ENCODE measurements at regions not wholly inside any gene's neighbourhood (a gene's known extent, or its start where the extent isn't known, plus 50 kb on each side); places are given as distances from the start of the nearest gene placed in this dataset.
A peak's percentile ranks its signal among the peaks of the same experiment; 100 is the strongest.

DNA sequence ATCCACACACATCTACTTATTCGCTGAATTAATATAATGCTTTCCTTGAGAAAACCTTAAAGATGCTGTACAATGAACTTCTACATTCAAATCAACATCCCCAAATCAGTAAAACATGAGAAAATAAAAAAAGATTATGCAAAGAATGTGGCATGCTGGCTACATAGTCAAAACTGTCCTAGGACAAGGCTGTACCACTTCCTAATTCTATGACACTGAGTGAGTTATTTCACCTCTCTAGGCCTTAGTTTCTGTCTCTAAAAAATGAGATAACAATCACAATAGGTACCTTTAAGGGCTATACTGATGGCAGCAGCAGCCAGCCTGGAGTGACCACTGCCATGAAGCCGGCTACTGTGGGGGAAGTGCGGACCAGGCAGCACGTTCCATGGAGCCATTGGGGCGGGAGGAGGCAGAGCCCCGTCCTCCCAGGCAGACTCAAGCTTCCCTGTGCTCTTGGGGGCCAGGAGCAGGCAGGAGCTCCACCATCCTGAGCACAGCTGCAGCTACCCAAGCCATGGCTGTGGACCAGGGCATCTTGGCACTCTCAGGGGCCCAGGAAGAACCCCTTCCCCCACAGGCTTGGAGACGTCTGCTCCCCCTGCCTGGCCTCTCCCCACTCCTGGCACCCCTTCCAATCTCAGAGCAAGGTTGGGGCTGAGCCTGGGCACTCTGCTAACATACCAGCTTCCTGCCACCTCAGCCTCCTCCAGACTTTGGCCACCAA lies 110.2 kb downstream of the ELAPOR2 start:
- no peaks in the 10 kb centered on the region for H3K27me3 Mint-ChIP-seq
- peaks cover 8% of the 10 kb centered on the region for H3K36me3 Mint-ChIP-seq (ENCODE audit: insufficient read depth)
- peaks cover 3% of the 10 kb centered on the region for H3K9me3 Mint-ChIP-seq (ENCODE audit: low read depth)
- H3K4me3 Mint-ChIP-seq (ENCODE audit: low read depth), result no peak overlapping the region
- H3K27ac Mint-ChIP-seq, result no peak overlapping the region
- TF ChIP-seq, protein P1, sequence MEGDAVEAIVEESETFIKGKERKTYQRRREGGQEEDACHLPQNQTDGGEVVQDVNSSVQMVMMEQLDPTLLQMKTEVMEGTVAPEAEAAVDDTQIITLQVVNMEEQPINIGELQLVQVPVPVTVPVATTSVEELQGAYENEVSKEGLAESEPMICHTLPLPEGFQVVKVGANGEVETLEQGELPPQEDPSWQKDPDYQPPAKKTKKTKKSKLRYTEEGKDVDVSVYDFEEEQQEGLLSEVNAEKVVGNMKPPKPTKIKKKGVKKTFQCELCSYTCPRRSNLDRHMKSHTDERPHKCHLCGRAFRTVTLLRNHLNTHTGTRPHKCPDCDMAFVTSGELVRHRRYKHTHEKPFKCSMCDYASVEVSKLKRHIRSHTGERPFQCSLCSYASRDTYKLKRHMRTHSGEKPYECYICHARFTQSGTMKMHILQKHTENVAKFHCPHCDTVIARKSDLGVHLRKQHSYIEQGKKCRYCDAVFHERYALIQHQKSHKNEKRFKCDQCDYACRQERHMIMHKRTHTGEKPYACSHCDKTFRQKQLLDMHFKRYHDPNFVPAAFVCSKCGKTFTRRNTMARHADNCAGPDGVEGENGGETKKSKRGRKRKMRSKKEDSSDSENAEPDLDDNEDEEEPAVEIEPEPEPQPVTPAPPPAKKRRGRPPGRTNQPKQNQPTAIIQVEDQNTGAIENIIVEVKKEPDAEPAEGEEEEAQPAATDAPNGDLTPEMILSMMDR (IDR thresholded peaks at IDR 0.05; ENCODE audit: unreplicated experiment), result no peak
- peaks cover 29% of the 10 kb centered on the region for H3K4me1 Mint-ChIP-seq (ENCODE audit: low read depth)
- DNase-seq (ENCODE audit: low spot score, unreplicated experiment), result no peak

DNA sequence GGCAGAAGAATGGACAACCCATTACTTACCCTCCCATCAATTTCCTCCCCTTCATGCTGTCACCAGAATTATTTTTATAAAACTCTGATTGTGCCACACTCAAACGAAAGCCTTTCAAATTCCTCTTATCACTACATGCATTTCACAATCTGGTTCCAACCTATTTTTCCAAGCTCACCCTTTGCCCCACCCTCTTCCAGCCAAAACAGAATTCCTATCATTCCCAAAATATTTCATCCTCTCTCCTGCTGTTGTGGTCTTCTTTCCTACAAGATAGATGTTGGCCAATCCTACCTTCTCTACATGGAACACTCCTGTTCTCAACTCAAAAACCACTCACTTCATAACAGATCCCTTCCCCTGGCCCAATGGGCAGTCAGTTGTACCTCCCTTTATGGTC lies 111.5 kb downstream of the ELAPOR2 start:
- Mint-ChIP-seq H3K27ac (no peak overlapping the region), H3K4me1 (ENCODE audit: low read depth) (peaks cover 30% of the 10 kb centered on the region), H3K4me3 (ENCODE audit: low read depth) (no peak overlapping the region), H3K27me3 (no peaks in the 10 kb centered on the region), H3K36me3 (ENCODE audit: insufficient read depth) (peaks cover 8% of the 10 kb centered on the region), H3K9me3 (ENCODE audit: low read depth) (peaks cover 3% of the 10 kb centered on the region)
- TF ChIP-seq, protein P1 (IDR thresholded peaks at IDR 0.05; ENCODE audit: unreplicated experiment), result no peak
- DNase-seq (ENCODE audit: low spot score, unreplicated experiment), result no peak

DNA sequence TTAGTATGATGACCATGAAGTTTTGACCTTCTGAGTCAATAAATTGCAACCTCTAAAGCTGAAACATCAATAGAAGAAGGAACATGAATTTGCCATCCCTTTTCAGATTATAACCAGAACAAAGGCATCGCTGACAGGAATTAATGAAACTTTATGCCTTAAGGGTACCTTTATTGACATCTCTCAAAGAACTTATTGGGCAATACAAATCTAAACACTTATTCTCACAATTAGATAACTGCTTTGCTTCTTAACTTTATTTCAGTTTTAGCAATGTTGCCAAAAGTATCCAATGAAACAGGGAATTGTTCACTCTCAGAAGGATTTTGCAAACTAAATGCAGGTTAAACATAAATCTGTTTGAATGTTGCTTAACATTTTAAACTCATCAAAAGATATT lies 116.0 kb downstream of the ELAPOR2 start:
- no peaks in the 10 kb centered on the region for H3K27me3 Mint-ChIP-seq
- no peak overlapping the region for H3K4me3 Mint-ChIP-seq (ENCODE audit: low read depth)
- TF ChIP-seq, protein P1 (IDR thresholded peaks at IDR 0.05; ENCODE audit: unreplicated experiment), result no peak
- H3K4me1 Mint-ChIP-seq (ENCODE audit: low read depth), result peaks cover 45% of the 10 kb centered on the region
- no peak for DNase-seq (ENCODE audit: low spot score, unreplicated experiment)
- H3K36me3 Mint-ChIP-seq (ENCODE audit: insufficient read depth), result peaks cover 8% of the 10 kb centered on the region
- H3K27ac Mint-ChIP-seq, result no peak overlapping the region
- no peaks in the 10 kb centered on the region for H3K9me3 Mint-ChIP-seq (ENCODE audit: low read depth)

DNA sequence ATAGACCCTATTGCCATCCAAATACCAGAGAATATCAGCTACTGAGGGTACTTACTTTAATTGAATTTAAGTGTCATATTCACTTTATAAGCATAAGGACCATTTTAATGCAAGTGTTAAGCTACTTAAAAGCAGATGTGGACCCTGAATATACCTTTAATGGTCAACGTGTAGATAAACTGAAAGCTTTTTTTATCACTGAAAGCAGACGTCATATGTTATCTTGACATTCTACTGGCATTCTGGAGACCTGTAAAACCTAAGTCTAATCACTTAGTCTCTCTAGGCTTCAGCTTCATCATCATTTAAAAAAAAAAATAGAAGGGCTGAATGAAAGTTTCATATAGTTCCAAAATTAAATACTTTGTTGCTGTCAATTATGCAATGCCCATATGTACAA lies 116.5 kb downstream of the ELAPOR2 start:
- no peak for DNase-seq (ENCODE audit: low spot score, unreplicated experiment)
- TF ChIP-seq, protein P1 (IDR thresholded peaks at IDR 0.05; ENCODE audit: unreplicated experiment), result no peak
- Mint-ChIP-seq H3K4me3 (ENCODE audit: low read depth) (no peak overlapping the region), H3K9me3 (ENCODE audit: low read depth) (no peaks in the 10 kb centered on the region), H3K4me1 (ENCODE audit: low read depth) (peaks cover 42% of the 10 kb centered on the region), H3K27me3 (no peaks in the 10 kb centered on the region), H3K27ac (peak overlapping the region; percentile 57), H3K36me3 (ENCODE audit: insufficient read depth) (peaks cover 9% of the 10 kb centered on the region)

DNA sequence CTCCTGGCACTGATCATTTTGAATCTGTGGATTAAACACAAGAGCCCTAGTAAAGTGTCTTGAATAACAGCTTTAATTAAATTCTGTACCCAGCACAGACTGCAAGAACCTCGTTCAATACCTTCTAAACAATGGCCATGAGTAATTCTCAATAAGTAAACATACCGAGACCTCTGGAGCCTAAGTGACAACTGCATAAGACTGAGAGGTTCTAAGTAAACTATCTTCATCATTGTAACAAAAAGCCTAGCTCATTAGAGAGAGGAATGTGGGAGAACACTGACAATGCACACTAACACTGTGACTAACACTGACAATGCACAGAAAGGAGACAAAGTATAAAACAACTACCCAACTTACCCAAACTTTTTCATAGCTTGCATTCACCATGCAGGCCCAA lies 117.4 kb downstream of the ELAPOR2 start:
- H3K27ac Mint-ChIP-seq, result peak overlapping the region; percentile 8
- no peak overlapping the region for H3K4me3 Mint-ChIP-seq (ENCODE audit: low read depth)
- H3K9me3 Mint-ChIP-seq (ENCODE audit: low read depth), result no peaks in the 10 kb centered on the region
- H3K27me3 Mint-ChIP-seq, result no peaks in the 10 kb centered on the region
- H3K4me1 Mint-ChIP-seq (ENCODE audit: low read depth), result peaks cover 40% of the 10 kb centered on the region
- H3K36me3 Mint-ChIP-seq (ENCODE audit: insufficient read depth), result peaks cover 11% of the 10 kb centered on the region
- TF ChIP-seq, protein P1 (IDR thresholded peaks at IDR 0.05; ENCODE audit: unreplicated experiment), result no peak
- no peak for DNase-seq (ENCODE audit: low spot score, unreplicated experiment)
